HG03521 (cell line): ENCODE measurements at regions not wholly inside any gene's neighbourhood (a gene's known extent, or its start where the extent isn't known, plus 50 kb on each side); places are given as distances from the start of the nearest gene placed in this dataset.

ENCODE experiments used
- ATAC-seq: cut with Tn5 transposase; IDR thresholded peaks from one replicate; pipeline ENCODE4 v1.9.1; 2021; ENCODE audit warnings: mild to moderate bottlenecking, moderate library complexity; ENCODE audit not compliant: unreplicated experiment

- ATAC-seq: no peak
Observed at GRCh38 chr2:217722883-217723472, 279.8 kb downstream of the TNS1 start.

GRCh38 chr2:217717646-217718045, 285.1 kb downstream of the TNS1 start:
- ATAC-seq: no peak

GRCh38 chr2:217715484-217715883, 287.3 kb downstream of the TNS1 start:
- no peak for ATAC-seq

GRCh38 chr2:217714287-217714751, 288.5 kb downstream of the TNS1 start:
- no peak for ATAC-seq

GRCh38 chr2:217713395-217714286, 289.2 kb downstream of the TNS1 start:
- ATAC-seq: no peak

GRCh38 chr2:217712431-217712830, 290.4 kb downstream of the TNS1 start:
- ATAC-seq: no peak

- no peak for ATAC-seq
Observed at GRCh38 chr2:217711188-217711587, 291.6 kb downstream of the TNS1 start.

- ATAC-seq: no peak
Observed at GRCh38 chr2:217710211-217710765, 292.5 kb downstream of the TNS1 start.

GRCh38 chr2:217709478-217710210, 293.2 kb downstream of the TNS1 start:
- no peak for ATAC-seq

- no peak for ATAC-seq
Observed at GRCh38 chr2:217707131-217707611, 295.6 kb downstream of the TNS1 start.

- ATAC-seq: no peak
Observed at GRCh38 chr2:217706513-217706912, 296.3 kb downstream of the TNS1 start.

- no peak for ATAC-seq
Observed at GRCh38 chr2:217706095-217706494, 296.7 kb downstream of the TNS1 start.

- ATAC-seq: no peak
Observed at GRCh38 chr2:217705461-217705860, 297.3 kb downstream of the TNS1 start.

- ATAC-seq: no peak
Observed at GRCh38 chr2:217703999-217704398, 298.8 kb downstream of the TNS1 start.

- no peak for ATAC-seq
Observed at GRCh38 chr2:217703102-217703501, 299.7 kb downstream of the TNS1 start.

- ATAC-seq: no peak
Observed at GRCh38 chr2:217701622-217702021, 301.2 kb downstream of the TNS1 start.

- no peak for ATAC-seq
Observed at GRCh38 chr2:217698691-217699090, 304.1 kb downstream of the TNS1 start.

- ATAC-seq: no peak
Observed at GRCh38 chr2:217695033-217695520, 307.7 kb downstream of the TNS1 start.

GRCh38 chr2:217694291-217694690, 308.5 kb downstream of the TNS1 start:
- no peak for ATAC-seq

GRCh38 chr2:217693363-217693762, 309.4 kb downstream of the TNS1 start:
- ATAC-seq: no peak
